HG03159 (cell line): ENCODE measurements at regions not wholly inside any gene's neighbourhood (a gene's known extent, or its start where the extent isn't known, plus 50 kb on each side); places are given as distances from the start of the nearest gene placed in this dataset.
"Not testable (repeated sequence)": the region's sequence is repeated elsewhere in the genome, so short reads cannot be mapped to it uniquely, and the experiment has no call there.

Source experiments
- ATAC-seq: cut with Tn5 transposase; IDR thresholded peaks from one replicate; pipeline ENCODE4 v1.9.1; 2021; ENCODE audit warnings: mild to moderate bottlenecking, moderate library complexity; ENCODE audit not compliant: unreplicated experiment

GRCh38 chr5:120083851-120084542 is 380.1 kb upstream of the PRR16 start:
- no peak for ATAC-seq

DNA sequence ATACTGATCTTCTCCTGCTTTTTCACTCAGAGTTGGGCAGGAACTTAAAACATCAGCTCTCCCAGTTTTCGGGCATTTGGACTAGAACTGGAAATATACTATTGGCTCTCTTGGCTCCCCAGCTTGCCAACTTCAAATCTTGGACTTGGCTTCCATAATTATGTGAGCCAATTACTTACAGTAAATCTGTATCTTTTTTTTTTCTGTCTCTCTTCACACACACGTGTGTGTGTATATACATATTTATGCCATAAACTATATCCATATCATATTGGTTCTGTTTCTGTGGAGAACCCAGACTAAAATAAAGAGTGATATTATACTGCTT is 379.6 kb upstream of the PRR16 start:
- ATAC-seq, result no peak

- no peak for ATAC-seq
These were observed 378.0 kb upstream of the PRR16 start for GRCh38 chr5:120086081-120086480.

GRCh38 chr5:120088412-120088811 is 375.7 kb upstream of the PRR16 start:
- no peak for ATAC-seq

- no peak for ATAC-seq
These were observed 375.3 kb upstream of the PRR16 start for GRCh38 chr5:120088836-120089235.

DNA sequence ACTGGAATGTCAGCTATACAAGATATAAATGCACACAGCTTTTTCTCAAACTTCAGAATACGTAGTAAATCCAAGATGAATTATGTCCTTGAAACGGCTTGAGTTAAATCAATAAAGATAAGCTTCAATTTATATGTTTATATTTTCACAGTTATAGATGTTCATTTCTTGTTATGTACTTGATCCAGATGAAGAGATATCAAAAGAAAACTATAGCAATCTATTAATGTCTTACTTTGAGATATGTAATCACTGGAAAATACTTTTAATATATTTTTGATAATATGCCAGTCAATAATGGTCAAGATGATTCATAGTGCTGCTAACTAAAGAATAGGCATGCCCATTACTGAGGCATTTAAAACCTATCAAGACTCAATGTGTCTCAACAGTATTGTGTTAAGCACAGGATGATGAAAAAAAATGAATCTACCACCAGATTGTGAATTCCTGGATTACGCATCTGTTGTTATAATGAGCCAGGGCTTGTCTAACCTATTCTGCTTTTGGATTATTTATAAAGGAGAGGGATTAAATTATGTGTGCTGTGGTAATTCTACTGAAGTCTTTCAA is 372.6 kb upstream of the PRR16 start:
- no peak for ATAC-seq

DNA sequence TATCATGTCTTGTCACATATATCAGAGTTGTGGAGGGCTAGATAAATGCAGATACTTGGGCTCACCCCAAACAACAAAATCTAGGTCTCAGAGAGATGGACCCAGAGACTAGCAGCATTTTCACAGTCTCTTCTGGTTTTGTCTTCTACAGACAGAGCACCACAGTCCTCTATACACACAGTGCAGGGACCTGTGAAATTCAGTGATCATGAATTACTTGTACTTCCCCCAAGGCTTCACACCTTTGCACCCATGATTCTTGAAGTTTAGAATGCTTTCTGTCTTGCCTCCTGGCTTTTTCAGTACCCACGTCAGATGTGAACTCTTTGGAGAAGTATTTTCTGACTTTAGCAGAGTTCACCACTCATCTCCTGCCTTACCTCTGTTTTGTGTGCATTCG is 371.5 kb upstream of the PRR16 start:
- ATAC-seq, result no peak

- no peak for ATAC-seq
These were observed 370.9 kb upstream of the PRR16 start for GRCh38 chr5:120093178-120093577.

DNA sequence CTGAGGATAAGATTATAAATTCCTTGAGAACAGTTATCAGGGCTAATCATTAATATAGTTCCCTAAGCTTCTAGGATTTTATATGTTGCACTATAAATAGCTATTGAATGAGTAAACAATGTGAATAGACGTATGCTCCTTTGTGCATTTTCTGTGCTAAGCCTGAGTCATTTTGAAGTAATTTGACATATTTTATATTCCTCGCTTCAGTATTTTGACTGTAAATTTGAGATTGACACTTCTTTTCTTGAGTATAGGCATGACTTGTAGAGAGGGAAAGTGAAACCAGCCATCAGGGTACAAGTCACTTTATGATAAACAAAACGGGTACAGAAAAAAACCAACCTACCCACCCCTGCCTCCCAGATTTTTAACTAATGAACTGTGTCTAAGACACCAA is 367.7 kb upstream of the PRR16 start:
- ATAC-seq, result peak; percentile 55

DNA sequence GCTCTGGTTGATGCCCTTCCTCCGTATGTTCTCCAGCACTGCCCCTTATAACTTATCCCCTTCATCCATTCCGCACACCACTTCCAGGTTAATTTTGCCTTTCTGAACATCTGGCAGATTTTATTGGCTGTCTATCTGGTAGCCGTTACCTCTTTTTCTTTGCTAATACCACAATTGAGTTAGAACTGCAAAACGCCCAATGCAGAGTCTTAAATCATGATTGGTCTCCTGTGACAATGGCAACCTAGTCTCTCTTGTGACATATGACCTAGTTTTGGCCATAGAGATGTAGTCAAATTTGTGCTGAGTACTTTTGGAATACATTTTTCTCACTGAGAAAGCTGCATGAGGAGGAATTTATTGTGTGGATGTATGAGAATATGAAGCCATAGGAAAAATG is 365.7 kb upstream of the PRR16 start:
- no peak for ATAC-seq

DNA sequence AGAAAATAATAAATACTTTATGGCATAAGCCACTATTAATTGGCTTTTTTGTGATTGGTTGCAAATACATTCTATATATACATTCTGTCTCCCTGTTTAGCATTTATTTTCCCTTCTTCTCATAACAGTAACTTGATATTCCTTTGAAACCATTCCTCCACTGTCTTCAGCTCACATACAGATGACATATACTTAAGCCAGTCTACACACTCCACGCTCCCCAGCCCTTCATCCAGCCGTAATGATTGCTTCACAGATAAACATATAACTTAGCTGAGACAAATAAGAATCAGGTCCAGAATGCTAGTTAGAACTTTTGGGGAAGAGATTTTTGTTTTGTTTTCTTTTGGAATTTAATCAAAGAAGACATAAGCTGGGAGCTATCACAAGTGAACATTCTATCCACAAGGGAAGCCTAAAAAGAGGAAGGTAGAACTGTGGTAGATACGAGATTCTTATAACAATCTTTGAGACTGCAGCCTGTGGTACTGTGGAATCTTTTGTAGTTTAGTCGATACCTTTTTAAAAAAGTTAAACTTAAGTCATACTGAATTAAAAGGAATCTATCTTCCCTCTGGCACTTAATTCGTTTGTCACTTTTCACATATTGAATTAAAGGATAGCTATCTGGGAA is 365.1 kb upstream of the PRR16 start:
- ATAC-seq, result no peak

DNA sequence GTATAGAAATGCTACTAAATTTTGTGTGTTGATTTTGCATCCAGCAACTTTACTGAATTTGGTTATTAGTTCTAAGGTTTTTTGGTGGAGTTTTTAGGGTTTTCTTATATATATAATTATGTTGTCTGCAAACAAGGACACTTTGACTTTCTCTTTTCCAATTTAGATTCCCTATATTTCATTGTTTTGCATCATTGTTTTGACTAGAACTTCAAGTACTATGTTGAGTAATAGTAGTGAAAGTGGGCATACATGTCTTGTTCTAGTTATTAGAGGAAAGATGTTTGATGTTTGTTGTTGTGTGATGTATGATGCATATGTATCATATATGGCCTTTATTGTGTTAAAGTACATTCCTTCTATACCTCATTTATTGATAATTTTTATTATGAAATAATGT is 362.3 kb upstream of the PRR16 start:
- no peak for ATAC-seq

GRCh38 chr5:120103495-120103894 is 360.6 kb upstream of the PRR16 start:
- no peak for ATAC-seq

GRCh38 chr5:120106912-120107525 is 357.1 kb upstream of the PRR16 start:
- no peak for ATAC-seq

DNA sequence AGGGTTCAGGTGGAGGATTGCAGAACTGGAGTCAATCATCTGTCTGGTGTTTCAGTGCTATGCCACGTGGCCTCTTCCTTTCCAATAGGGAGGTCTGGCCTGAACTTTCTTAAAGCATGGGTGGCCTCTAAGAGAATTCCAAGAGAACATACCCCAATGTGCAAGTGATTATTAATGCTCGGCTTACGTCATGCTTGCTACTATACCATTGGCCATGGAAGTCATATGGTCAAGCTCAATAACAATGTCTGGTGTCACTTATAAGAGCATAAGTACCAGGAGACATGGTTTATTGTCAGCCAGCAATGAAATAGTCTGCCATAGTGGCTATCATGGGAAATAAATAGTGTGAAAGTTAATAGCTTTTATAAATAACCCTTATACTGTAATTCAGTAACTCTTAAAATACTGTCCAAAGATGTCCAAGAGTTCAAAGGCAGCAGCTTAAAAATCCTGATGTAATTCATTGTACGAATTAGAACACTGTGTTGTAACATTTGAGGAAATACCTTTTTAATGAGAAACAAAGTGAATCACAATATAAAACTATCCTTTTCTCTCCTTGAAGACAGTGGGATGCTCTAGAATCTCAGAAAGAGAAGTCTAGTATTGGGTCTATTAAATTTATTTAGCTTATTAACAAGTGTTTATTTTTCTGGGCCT is 355.4 kb upstream of the PRR16 start:
- ATAC-seq, result no peak

- no peak for ATAC-seq
These were observed 341.4 kb upstream of the PRR16 start for GRCh38 chr5:120122703-120123102.

GRCh38 chr5:120124031-120124430 is 340.1 kb upstream of the PRR16 start:
- ATAC-seq, result no peak

- ATAC-seq, result no peak
These were observed 339.1 kb upstream of the PRR16 start for GRCh38 chr5:120124961-120125360.

DNA sequence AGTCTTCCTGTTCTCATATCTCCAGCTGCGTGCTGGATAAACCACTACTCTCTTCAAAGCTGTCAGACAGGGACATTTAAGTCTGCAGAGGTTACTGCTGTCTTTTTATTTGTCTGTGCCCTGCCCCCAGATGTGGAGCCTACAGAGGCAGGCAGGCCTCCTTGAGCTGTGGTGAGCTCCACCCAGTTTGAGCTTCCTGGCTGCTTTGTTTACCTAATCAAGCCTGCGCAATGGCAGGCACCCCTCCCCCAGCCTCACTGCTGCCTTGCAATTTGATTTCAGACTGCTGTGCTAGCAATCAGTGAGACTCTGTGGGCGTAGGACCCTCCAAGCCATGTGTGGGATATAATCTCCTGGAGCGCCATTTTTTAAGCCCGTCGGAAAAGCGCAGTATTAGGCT is 331.8 kb upstream of the PRR16 start:
- not testable (repeated sequence) for ATAC-seq

- ATAC-seq, result no peak
These were observed 329.2 kb upstream of the PRR16 start for GRCh38 chr5:120134944-120135343.

DNA sequence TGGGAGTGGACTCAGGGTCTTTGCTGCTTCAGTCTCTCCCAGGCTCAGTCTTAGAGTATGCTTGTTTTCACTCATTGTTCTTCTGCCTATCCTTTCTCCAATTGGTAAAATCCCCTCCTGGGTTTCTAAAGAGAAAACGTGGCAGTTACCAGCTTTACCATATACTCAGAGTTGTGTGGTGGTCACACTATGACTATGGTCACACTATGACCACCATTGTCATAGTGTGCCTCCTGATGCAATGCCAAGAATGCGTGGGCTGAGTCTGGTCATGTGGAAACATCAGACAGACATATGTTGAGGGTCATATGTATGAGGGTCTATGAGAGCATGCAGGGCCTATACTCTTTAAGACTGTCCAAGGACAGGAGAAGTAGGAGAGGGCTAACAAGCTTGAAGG is 326.5 kb upstream of the PRR16 start:
- ATAC-seq, result no peak

DNA sequence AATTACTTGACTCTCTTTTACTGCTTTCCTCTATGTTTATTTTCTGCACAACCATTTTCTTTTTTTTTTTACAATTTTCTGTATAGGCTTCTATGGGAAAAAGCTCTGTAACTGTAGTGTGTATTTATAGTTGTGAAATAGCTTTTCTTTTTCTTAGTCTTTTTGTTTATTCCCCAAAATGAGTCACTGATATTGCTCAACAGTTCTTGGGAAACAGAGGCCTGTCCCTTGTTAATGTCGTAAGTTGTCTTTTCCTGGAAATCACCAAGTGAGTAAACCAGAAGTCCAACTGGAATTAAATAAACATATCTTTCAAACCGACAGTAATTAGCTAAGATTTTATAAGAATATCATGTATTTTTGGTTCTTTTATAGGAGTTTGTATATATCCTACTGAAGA is 325.1 kb upstream of the PRR16 start:
- ATAC-seq, result no peak
